ENCODE measurements at regions not wholly inside any gene's neighbourhood (a gene's known extent, or its start where the extent isn't known, plus 50 kb on each side); places are given as distances from the start of the nearest gene placed in this dataset.
"Not testable (repeated sequence)": the region's sequence is repeated elsewhere in the genome, so short reads cannot be mapped to it uniquely, and the experiment has no call there.

GRCh38 chr3:6492306-6492705 lies 368.6 kb upstream of the GRM7 start:
- Histone ChIP-seq H3K27ac (ENCODE audit: low read depth in 2 of 2, low read length in 2 of 2) (no peak overlapping the region), H3K9ac (ENCODE audit: low read length in 3 of 3) (no peak overlapping the region), H3K27me3 (ENCODE audit: control insufficient read depth, insufficient read depth, low read length) (no peaks in the 10 kb centered on the region), H3K9me3 (ENCODE audit: control insufficient read depth in 2 of 3, insufficient read depth in 1 of 3, low read length in 3 of 3) (no peaks in the 10 kb centered on the region), H3K4me1 (ENCODE audit: control insufficient read depth in 2 of 3, insufficient read depth in 2 of 3, low read depth in 1 of 3, low read length in 3 of 3) (no peaks in the 10 kb centered on the region), H3K4me3 (ENCODE audit: low read length in 3 of 3) (no peak overlapping the region), H3K36me3 (ENCODE audit: control insufficient read depth in 2 of 3, insufficient read depth in 3 of 3, low read length in 3 of 3) (no peaks in the 10 kb centered on the region)
- intact Hi-C loops (cut with DNase I) = no loop called here
- FAIRE-seq = no peak
- DNase-seq = no peak
- TF ChIP-seq CTCF (IDR thresholded peaks at IDR 0.05; ENCODE audit: borderline replicate concordance, extremely low read depth, insufficient read depth) = no peak

GRCh38 chr3:6498944-6499343 lies 362.0 kb upstream of the GRM7 start:
- H3K27me3 ChIP-seq (ENCODE audit: control insufficient read depth, insufficient read depth, low read length); DNase-seq; intact Hi-C loops (cut with DNase I); H3K9ac ChIP-seq (ENCODE audit: low read length in 3 of 3); H3K36me3 ChIP-seq (ENCODE audit: control insufficient read depth in 2 of 3, insufficient read depth in 3 of 3, low read length in 3 of 3); H3K27ac ChIP-seq (ENCODE audit: low read depth in 2 of 2, low read length in 2 of 2); H3K9me3 ChIP-seq (ENCODE audit: control insufficient read depth in 2 of 3, insufficient read depth in 1 of 3, low read length in 3 of 3); FAIRE-seq; H3K4me1 ChIP-seq (ENCODE audit: control insufficient read depth in 2 of 3, insufficient read depth in 2 of 3, low read depth in 1 of 3, low read length in 3 of 3); H3K4me3 ChIP-seq (ENCODE audit: low read length in 3 of 3): not testable (repeated sequence)

- FAIRE-seq = no peak
- H3K27me3 ChIP-seq (ENCODE audit: control insufficient read depth, insufficient read depth, low read length) = no peaks in the 10 kb centered on the region
- no peaks in the 10 kb centered on the region for H3K9me3 ChIP-seq (ENCODE audit: control insufficient read depth in 2 of 3, insufficient read depth in 1 of 3, low read length in 3 of 3)
- TF ChIP-seq CTCF (IDR thresholded peaks at IDR 0.05; ENCODE audit: borderline replicate concordance, extremely low read depth, insufficient read depth) = no peak
- H3K27ac ChIP-seq (ENCODE audit: low read depth in 2 of 2, low read length in 2 of 2) = no peak overlapping the region
- DNase-seq = peak in 2 of 5 donors; percentile 39 to 40
- H3K36me3 ChIP-seq (ENCODE audit: control insufficient read depth in 2 of 3, insufficient read depth in 3 of 3, low read length in 3 of 3) = no peaks in the 10 kb centered on the region
- H3K9ac ChIP-seq (ENCODE audit: low read length in 3 of 3) = no peak overlapping the region
- no peaks in the 10 kb centered on the region for H3K4me1 ChIP-seq (ENCODE audit: control insufficient read depth in 2 of 3, insufficient read depth in 2 of 3, low read depth in 1 of 3, low read length in 3 of 3)
- H3K4me3 ChIP-seq (ENCODE audit: low read length in 3 of 3) = no peak overlapping the region
- intact Hi-C loops (cut with DNase I) = no loop called here
Measured at GRCh38 chr3:6504347-6504746, 356.6 kb upstream of the GRM7 start.

- no peak overlapping the region for H3K9ac ChIP-seq (ENCODE audit: low read length in 3 of 3)
- H3K9me3 ChIP-seq (ENCODE audit: control insufficient read depth in 2 of 3, insufficient read depth in 1 of 3, low read length in 3 of 3) = no peaks in the 10 kb centered on the region
- intact Hi-C loops (cut with DNase I) = no loop called here
- no peaks in the 10 kb centered on the region for H3K36me3 ChIP-seq (ENCODE audit: control insufficient read depth in 2 of 3, insufficient read depth in 3 of 3, low read length in 3 of 3)
- H3K27ac ChIP-seq (ENCODE audit: low read depth in 2 of 2, low read length in 2 of 2) = no peak overlapping the region
- no peak overlapping the region for H3K4me3 ChIP-seq (ENCODE audit: low read length in 3 of 3)
- FAIRE-seq (no peak), DNase-seq (no peak)
- H3K4me1 ChIP-seq (ENCODE audit: control insufficient read depth in 2 of 3, insufficient read depth in 2 of 3, low read depth in 1 of 3, low read length in 3 of 3) = no peaks in the 10 kb centered on the region
- no peaks in the 10 kb centered on the region for H3K27me3 ChIP-seq (ENCODE audit: control insufficient read depth, insufficient read depth, low read length)
- TF ChIP-seq CTCF (IDR thresholded peaks at IDR 0.05; ENCODE audit: borderline replicate concordance, extremely low read depth, insufficient read depth) = no peak
Measured at GRCh38 chr3:6504834-6505233, 356.1 kb upstream of the GRM7 start.

Data from kidney (tissue), 13 donors.